Large intestine (tissue), 3 donors: ENCODE measurements at regions not wholly inside any gene's neighbourhood (a gene's known extent, or its start where the extent isn't known, plus 50 kb on each side); places are given as distances from the start of the nearest gene placed in this dataset.

Experiments
- DNase-seq, 2 donors: peaks; one replicate each; pipeline versions ENCODE4 v3.0.0 to v3.0.0-alpha.2; 2013
- H3K27ac ChIP-seq: one replicate; pipeline ENCODE4 v1.5.1; 2013; ENCODE audit warnings: low read length
- H3K27me3 ChIP-seq: 2 replicates; pipeline ENCODE4 v1.6.1; 2013; ENCODE audit warnings: low read length; ENCODE audit not compliant: control insufficient read depth, insufficient read depth
- H3K36me3 ChIP-seq: 2 replicates; pipeline ENCODE4 v1.6.1; 2013; ENCODE audit warnings: low read length; ENCODE audit not compliant: control insufficient read depth, insufficient read depth
- H3K4me1 ChIP-seq: one replicate; pipeline ENCODE4 v1.6.1; 2013; ENCODE audit warnings: low read length; ENCODE audit not compliant: control insufficient read depth, insufficient read depth
- H3K4me3 ChIP-seq: one replicate; pipeline ENCODE4 v1.5.1; 2013; ENCODE audit warnings: low read length
- H3K9me3 ChIP-seq: one replicate; pipeline ENCODE4 v1.6.1; 2013; ENCODE audit warnings: mild to moderate bottlenecking, low read depth, low read length, moderate library complexity; ENCODE audit not compliant: control insufficient read depth
- WGBS: methylation state at CpG from one replicate; pipeline ENCODE4 v1.1.5; 2013; ENCODE audit warnings: low lambda C conversion rate; ENCODE audit not compliant: insufficient coverage; 5-methylcytosine and 5-hydroxymethylcytosine counted together

- H3K9me3 ChIP-seq: no peaks in the 10 kb centered on the region
- DNase-seq: no peak
- no CpG with 5 or more reads among the region's 1 CpG for WGBS
- no peak overlapping the region for H3K4me3 ChIP-seq
- H3K27ac ChIP-seq: no peak overlapping the region
- no peaks in the 10 kb centered on the region for H3K27me3 ChIP-seq
- H3K4me1 ChIP-seq: no peaks in the 10 kb centered on the region
- H3K36me3 ChIP-seq: no peaks in the 10 kb centered on the region
Observed at GRCh38 chr11:29783506-29783905, 233.3 kb downstream of the KCNA4 start.

GRCh38 chr11:29782447-29782846, 234.4 kb downstream of the KCNA4 start:
- H3K9me3 ChIP-seq: no peaks in the 10 kb centered on the region
- DNase-seq: no peak
- H3K36me3 ChIP-seq: no peaks in the 10 kb centered on the region
- H3K4me3 ChIP-seq: no peak overlapping the region
- H3K27ac ChIP-seq: no peak overlapping the region
- no peaks in the 10 kb centered on the region for H3K4me1 ChIP-seq
- H3K27me3 ChIP-seq: no peaks in the 10 kb centered on the region
- no CpG with 5 or more reads among the region's 1 CpG for WGBS

GRCh38 chr11:29781268-29781667, 235.6 kb downstream of the KCNA4 start:
- DNase-seq: no peak
- no peak overlapping the region for H3K4me3 ChIP-seq
- no peaks in the 10 kb centered on the region for H3K9me3 ChIP-seq
- H3K27ac ChIP-seq: no peak overlapping the region
- H3K4me1 ChIP-seq: no peaks in the 10 kb centered on the region
- H3K36me3 ChIP-seq: no peaks in the 10 kb centered on the region
- H3K27me3 ChIP-seq: no peaks in the 10 kb centered on the region
- no CpG with 5 or more reads among the region's 1 CpG for WGBS

- Histone ChIP-seq H3K27me3 (no peaks in the 10 kb centered on the region), H3K4me1 (no peaks in the 10 kb centered on the region), H3K36me3 (no peaks in the 10 kb centered on the region), H3K9me3 (no peaks in the 10 kb centered on the region), H3K4me3 (no peak overlapping the region), H3K27ac (no peak overlapping the region)
- 83% methylated on average over 1 of the region's 7 CpGs for WGBS
- no peak for DNase-seq
Observed at GRCh38 chr11:29780756-29781155, 236.1 kb downstream of the KCNA4 start.

GRCh38 chr11:29773656-29774264, 243.1 kb downstream of the KCNA4 start:
- no CpG with 5 or more reads among the region's 4 CpGs for WGBS
- H3K4me3 ChIP-seq: no peak overlapping the region
- H3K9me3 ChIP-seq: no peaks in the 10 kb centered on the region
- no peaks in the 10 kb centered on the region for H3K36me3 ChIP-seq
- H3K4me1 ChIP-seq: no peaks in the 10 kb centered on the region
- H3K27ac ChIP-seq: no peak overlapping the region
- no peaks in the 10 kb centered on the region for H3K27me3 ChIP-seq
- DNase-seq: no peak

GRCh38 chr11:29756871-29757270, 260.0 kb downstream of the KCNA4 start:
- Histone ChIP-seq H3K27me3 (no peaks in the 10 kb centered on the region), H3K36me3 (no peaks in the 10 kb centered on the region), H3K9me3 (no peaks in the 10 kb centered on the region), H3K4me1 (no peaks in the 10 kb centered on the region), H3K4me3 (no peak overlapping the region), H3K27ac (no peak overlapping the region)
- DNase-seq: no peak
- no CpG with 5 or more reads among the region's 1 CpG for WGBS

GRCh38 chr11:29755474-29755873, 261.4 kb downstream of the KCNA4 start:
- WGBS: no CpG with 5 or more reads among the region's 4 CpGs
- no peaks in the 10 kb centered on the region for H3K36me3 ChIP-seq

GRCh38 chr11:29751618-29752017, 265.2 kb downstream of the KCNA4 start:
- H3K27me3 ChIP-seq: no peaks in the 10 kb centered on the region
- 100% methylated on average over 1 of the region's 1 CpG for WGBS
- H3K9me3 ChIP-seq: no peaks in the 10 kb centered on the region
- no peak for DNase-seq
- no peaks in the 10 kb centered on the region for H3K36me3 ChIP-seq
- H3K4me1 ChIP-seq: no peaks in the 10 kb centered on the region
- no peak overlapping the region for H3K4me3 ChIP-seq
- H3K27ac ChIP-seq: no peak overlapping the region

More at GRCh38 chr11:29755474-29755873, 261.4 kb downstream of the KCNA4 start:
- Histone ChIP-seq H3K9me3 (no peaks in the 10 kb centered on the region), H3K4me3 (no peak overlapping the region), H3K27ac (no peak overlapping the region), H3K4me1 (no peaks in the 10 kb centered on the region), H3K27me3 (no peaks in the 10 kb centered on the region)
- no peak for DNase-seq

- no CpG with 5 or more reads among the region's 3 CpGs for WGBS
- H3K27me3 ChIP-seq: no peaks in the 10 kb centered on the region
- H3K4me1 ChIP-seq: no peaks in the 10 kb centered on the region
- H3K27ac ChIP-seq: no peak overlapping the region
- no peaks in the 10 kb centered on the region for H3K9me3 ChIP-seq
- no peaks in the 10 kb centered on the region for H3K36me3 ChIP-seq
- no peak overlapping the region for H3K4me3 ChIP-seq
- no peak for DNase-seq
Observed at GRCh38 chr11:29750392-29750791, 266.4 kb downstream of the KCNA4 start.

GRCh38 chr11:29734287-29734686, 282.5 kb downstream of the KCNA4 start:
- no CpG with 5 or more reads among the region's 1 CpG for WGBS
- Histone ChIP-seq H3K4me1 (no peaks in the 10 kb centered on the region), H3K4me3 (no peak overlapping the region), H3K9me3 (no peaks in the 10 kb centered on the region), H3K27me3 (no peaks in the 10 kb centered on the region), H3K27ac (no peak overlapping the region), H3K36me3 (no peaks in the 10 kb centered on the region)
- DNase-seq: no peak

GRCh38 chr11:29713831-29714320, 303.0 kb downstream of the KCNA4 start:
- 40% methylated on average over 1 of the region's 14 CpGs for WGBS

More at GRCh38 chr11:29713831-29714320, 303.0 kb downstream of the KCNA4 start:
- H3K27me3 ChIP-seq: no peaks in the 10 kb centered on the region
- no peak for DNase-seq
- H3K9me3 ChIP-seq: peaks cover 7% of the 10 kb centered on the region
- no peak overlapping the region for H3K27ac ChIP-seq
- no peak overlapping the region for H3K4me3 ChIP-seq
- no peaks in the 10 kb centered on the region for H3K4me1 ChIP-seq
- H3K36me3 ChIP-seq: no peaks in the 10 kb centered on the region
